ENCODE measurements at regions not wholly inside any gene's neighbourhood (a gene's known extent, or its start where the extent isn't known, plus 50 kb on each side); places are given as distances from the start of the nearest gene placed in this dataset.

DNA sequence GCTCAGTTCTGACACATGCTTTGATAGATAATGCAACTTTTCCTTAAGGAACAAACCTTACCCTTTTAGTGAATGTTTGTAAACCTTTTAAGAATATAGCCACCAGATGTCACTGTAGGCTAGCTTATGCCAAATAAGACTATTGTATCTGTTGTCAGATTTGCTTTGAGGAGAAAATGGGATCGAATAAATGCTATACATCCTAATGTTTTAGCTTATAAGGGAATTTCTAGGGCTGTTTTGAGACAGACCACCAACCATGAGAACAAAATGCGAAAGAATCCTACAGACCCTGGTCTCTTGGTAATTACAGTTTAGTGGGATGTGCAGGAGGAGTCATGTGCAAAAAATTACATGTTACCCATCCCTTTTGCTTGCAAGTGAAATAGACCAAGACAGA is 127.6 kb upstream of the NMUR2 start:
- Mint-ChIP-seq H3K4me3 (no peak overlapping the region), H3K36me3 (ENCODE audit: low read depth) (no peaks in the 10 kb centered on the region), H3K27ac (no peak overlapping the region), H3K4me1 (peaks cover 19% of the 10 kb centered on the region), H3K27me3 (ENCODE audit: low read depth, poor library complexity) (no peaks in the 10 kb centered on the region), H3K9me3 (no peaks in the 10 kb centered on the region)
- peak; percentile 13 for DNase-seq
- TF ChIP-seq, protein P1, sequence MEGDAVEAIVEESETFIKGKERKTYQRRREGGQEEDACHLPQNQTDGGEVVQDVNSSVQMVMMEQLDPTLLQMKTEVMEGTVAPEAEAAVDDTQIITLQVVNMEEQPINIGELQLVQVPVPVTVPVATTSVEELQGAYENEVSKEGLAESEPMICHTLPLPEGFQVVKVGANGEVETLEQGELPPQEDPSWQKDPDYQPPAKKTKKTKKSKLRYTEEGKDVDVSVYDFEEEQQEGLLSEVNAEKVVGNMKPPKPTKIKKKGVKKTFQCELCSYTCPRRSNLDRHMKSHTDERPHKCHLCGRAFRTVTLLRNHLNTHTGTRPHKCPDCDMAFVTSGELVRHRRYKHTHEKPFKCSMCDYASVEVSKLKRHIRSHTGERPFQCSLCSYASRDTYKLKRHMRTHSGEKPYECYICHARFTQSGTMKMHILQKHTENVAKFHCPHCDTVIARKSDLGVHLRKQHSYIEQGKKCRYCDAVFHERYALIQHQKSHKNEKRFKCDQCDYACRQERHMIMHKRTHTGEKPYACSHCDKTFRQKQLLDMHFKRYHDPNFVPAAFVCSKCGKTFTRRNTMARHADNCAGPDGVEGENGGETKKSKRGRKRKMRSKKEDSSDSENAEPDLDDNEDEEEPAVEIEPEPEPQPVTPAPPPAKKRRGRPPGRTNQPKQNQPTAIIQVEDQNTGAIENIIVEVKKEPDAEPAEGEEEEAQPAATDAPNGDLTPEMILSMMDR (IDR thresholded peaks at IDR 0.05) = peak; percentile 62

GRCh38 chr5:152534641-152535040 is 129.6 kb upstream of the NMUR2 start:
- H3K4me3 Mint-ChIP-seq = no peak overlapping the region
- H3K36me3 Mint-ChIP-seq (ENCODE audit: low read depth) = no peaks in the 10 kb centered on the region
- peak overlapping the region; percentile 21 for H3K27ac Mint-ChIP-seq
- no peaks in the 10 kb centered on the region for H3K9me3 Mint-ChIP-seq
- TF ChIP-seq, protein P1 (IDR thresholded peaks at IDR 0.05) = no peak
- no peaks in the 10 kb centered on the region for H3K27me3 Mint-ChIP-seq (ENCODE audit: low read depth, poor library complexity)
- H3K4me1 Mint-ChIP-seq = peaks cover 2% of the 10 kb centered on the region
- DNase-seq = no peak

GRCh38 chr5:152542741-152543140 is 137.7 kb upstream of the NMUR2 start:
- H3K4me3 Mint-ChIP-seq = no peak overlapping the region
- no peak overlapping the region for H3K27ac Mint-ChIP-seq
- peak; percentile 65 for DNase-seq
- no peaks in the 10 kb centered on the region for H3K9me3 Mint-ChIP-seq
- H3K27me3 Mint-ChIP-seq (ENCODE audit: low read depth, poor library complexity) = peaks cover 9% of the 10 kb centered on the region
- no peaks in the 10 kb centered on the region for H3K36me3 Mint-ChIP-seq (ENCODE audit: low read depth)
- TF ChIP-seq, protein P1 (IDR thresholded peaks at IDR 0.05) = no peak
- H3K4me1 Mint-ChIP-seq = no peaks in the 10 kb centered on the region

GRCh38 chr5:152546493-152546892 is 141.4 kb upstream of the NMUR2 start:
- H3K9me3 Mint-ChIP-seq = no peaks in the 10 kb centered on the region
- TF ChIP-seq, protein P1 (IDR thresholded peaks at IDR 0.05) = no peak
- H3K36me3 Mint-ChIP-seq (ENCODE audit: low read depth) = no peaks in the 10 kb centered on the region
- H3K27me3 Mint-ChIP-seq (ENCODE audit: low read depth, poor library complexity) = peaks cover 6% of the 10 kb centered on the region
- H3K4me1 Mint-ChIP-seq = no peaks in the 10 kb centered on the region
- H3K4me3 Mint-ChIP-seq = no peak overlapping the region
- H3K27ac Mint-ChIP-seq = no peak overlapping the region
- no peak for DNase-seq

DNA sequence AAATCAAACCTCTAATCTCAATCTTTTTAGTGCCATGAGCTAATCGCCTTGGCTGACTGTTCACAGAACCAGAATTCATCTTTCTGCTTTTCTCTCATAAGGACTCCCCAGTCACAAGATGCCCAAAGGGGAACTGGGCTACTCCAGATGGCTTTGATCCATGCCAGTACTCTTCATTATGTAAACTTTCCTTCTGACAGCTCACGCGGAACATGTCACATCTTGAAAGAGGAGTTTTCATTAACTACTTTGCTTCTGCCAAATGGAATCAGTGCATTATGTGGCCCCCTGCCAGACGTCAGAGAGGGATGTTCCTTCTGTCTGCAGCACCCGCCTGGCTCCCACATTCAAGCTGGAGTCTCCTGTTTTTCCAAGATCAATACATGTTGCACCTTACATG is 142.1 kb upstream of the NMUR2 start:
- DNase-seq = no peak
- H3K27ac Mint-ChIP-seq = no peak overlapping the region
- peaks cover 6% of the 10 kb centered on the region for H3K27me3 Mint-ChIP-seq (ENCODE audit: low read depth, poor library complexity)
- no peaks in the 10 kb centered on the region for H3K4me1 Mint-ChIP-seq
- no peaks in the 10 kb centered on the region for H3K36me3 Mint-ChIP-seq (ENCODE audit: low read depth)
- H3K4me3 Mint-ChIP-seq = no peak overlapping the region
- TF ChIP-seq, protein P1 (IDR thresholded peaks at IDR 0.05) = no peak
- no peaks in the 10 kb centered on the region for H3K9me3 Mint-ChIP-seq

DNA sequence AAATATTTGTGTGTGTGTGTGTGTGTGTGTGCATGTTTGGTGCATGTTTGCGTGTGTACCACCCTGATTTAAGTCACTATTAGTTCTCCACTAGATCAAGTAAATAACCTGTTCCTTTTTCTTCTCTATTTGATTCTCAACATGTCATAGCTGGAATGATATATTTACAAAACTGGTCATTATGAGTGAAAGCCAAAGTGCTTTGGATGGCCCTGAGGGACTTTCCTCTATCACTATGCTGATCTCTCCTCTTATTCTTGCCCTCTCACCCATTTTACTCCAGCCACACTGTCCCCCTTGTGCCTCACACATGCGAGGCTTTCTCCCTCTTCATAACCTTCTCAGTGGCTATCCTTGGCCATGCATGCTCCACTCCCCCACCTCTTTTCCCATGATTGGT is 144.6 kb upstream of the NMUR2 start:
- no peaks in the 10 kb centered on the region for H3K9me3 Mint-ChIP-seq
- no peak overlapping the region for H3K4me3 Mint-ChIP-seq
- no peak for DNase-seq

More for the DNA sequence above, 144.6 kb upstream of the NMUR2 start:
- Mint-ChIP-seq H3K36me3 (ENCODE audit: low read depth) (no peaks in the 10 kb centered on the region), H3K27me3 (ENCODE audit: low read depth, poor library complexity) (peaks cover 6% of the 10 kb centered on the region), H3K27ac (no peak overlapping the region), H3K4me1 (no peaks in the 10 kb centered on the region)
- TF ChIP-seq, protein P1 (IDR thresholded peaks at IDR 0.05) = no peak

Measured in nephron progenitor cell (in vitro differentiated cells).